SHP77 (cell line): ENCODE measurements at regions not wholly inside any gene's neighbourhood (a gene's known extent, or its start where the extent isn't known, plus 50 kb on each side); places are given as distances from the start of the nearest gene placed in this dataset.
"Not testable (repeated sequence)": the region's sequence is repeated elsewhere in the genome, so short reads cannot be mapped to it uniquely, and the experiment has no call there.

ENCODE experiments used
- DNase-seq, 2 experiments: peaks; one replicate each; lab custom pipeline; 2025; lab: John Stamatoyannopoulos, UW

- DNase-seq, result no peak
Observed at GRCh38 chr10:5268743-5269142, 72.1 kb downstream of the AKR1C4 start.

GRCh38 chr10:5269791-5270190, 73.2 kb downstream of the AKR1C4 start:
- DNase-seq, result no peak

- no peak for DNase-seq
Observed at GRCh38 chr10:5271526-5271925, 74.9 kb downstream of the AKR1C4 start.

- no peak for DNase-seq
Observed at GRCh38 chr10:5272065-5272803, 75.6 kb downstream of the AKR1C4 start.

GRCh38 chr10:5274795-5275194, 78.2 kb downstream of the AKR1C4 start:
- DNase-seq, result no peak

GRCh38 chr10:5281356-5281755, 83.4 kb upstream of the UCN3 start:
- DNase-seq, result no peak

- peak in 1 of 2 experiments; percentile 19 for DNase-seq
Observed at GRCh38 chr10:5282137-5282536, 82.6 kb upstream of the UCN3 start.

- DNase-seq, result peak; percentile 66 to 85
Observed at GRCh38 chr10:5283305-5284158, 81.2 kb upstream of the UCN3 start.

GRCh38 chr10:5284311-5285057, 80.3 kb upstream of the UCN3 start:
- DNase-seq, result peak; percentile 84 to 85

- no peak for DNase-seq
Observed at GRCh38 chr10:5285186-5285585, 79.6 kb upstream of the UCN3 start.

GRCh38 chr10:5288359-5288758, 76.4 kb upstream of the UCN3 start:
- no peak for DNase-seq

- not testable (repeated sequence) for DNase-seq
Observed at GRCh38 chr10:5289228-5289627, 75.5 kb upstream of the UCN3 start.

GRCh38 chr10:5291501-5292195, 73.1 kb upstream of the UCN3 start:
- DNase-seq, result peak; percentile 19 to 47

GRCh38 chr10:5292196-5292735, 72.5 kb upstream of the UCN3 start:
- peak; percentile 77 for DNase-seq

GRCh38 chr10:5292970-5293369, 71.8 kb upstream of the UCN3 start:
- DNase-seq, result peak in 1 of 2 experiments; percentile 9

- peak; percentile 85 to 90 for DNase-seq
Observed at GRCh38 chr10:5293691-5294550, 70.8 kb upstream of the UCN3 start.

GRCh38 chr10:5297466-5297865, 67.3 kb upstream of the UCN3 start:
- no peak for DNase-seq

GRCh38 chr10:5297996-5298395, 66.8 kb upstream of the UCN3 start:
- no peak for DNase-seq

- no peak for DNase-seq
Observed at GRCh38 chr10:5299950-5300349, 64.8 kb upstream of the UCN3 start.

- no peak for DNase-seq
Observed at GRCh38 chr10:5303504-5303903, 61.3 kb upstream of the UCN3 start.

GRCh38 chr10:5305374-5305773, 59.4 kb upstream of the UCN3 start:
- no peak for DNase-seq
